Endothelial cell (in vitro differentiated cells): ENCODE measurements at regions not wholly inside any gene's neighbourhood (a gene's known extent, or its start where the extent isn't known, plus 50 kb on each side); places are given as distances from the start of the nearest gene placed in this dataset.
A peak's percentile ranks its signal among the peaks of the same experiment; 100 is the strongest.

Source experiments
- DNase-seq: peaks from one replicate; pipeline ENCODE4 v3.0.0; 2021; ENCODE audit warnings: low spot score
- H3K27ac Mint-ChIP-seq: one replicate; pipeline ENCODE4 v1.8.0; 2021; ENCODE audit warnings: mixed read lengths, inconsistent platforms; ENCODE audit not compliant: unreplicated experiment
- H3K27me3 Mint-ChIP-seq: one replicate; pipeline ENCODE4 v1.8.0; 2021; ENCODE audit warnings: mild to moderate bottlenecking, moderate library complexity, mixed read lengths, inconsistent platforms; ENCODE audit not compliant: unreplicated experiment
- H3K36me3 Mint-ChIP-seq: one replicate; pipeline ENCODE4 v1.8.0; 2021; ENCODE audit warnings: mild to moderate bottlenecking, low read depth, mixed read lengths, inconsistent platforms; ENCODE audit not compliant: unreplicated experiment
- H3K4me1 Mint-ChIP-seq: one replicate; pipeline ENCODE4 v1.8.0; 2021; ENCODE audit warnings: mild to moderate bottlenecking, mixed read lengths, inconsistent platforms; ENCODE audit not compliant: unreplicated experiment
- H3K4me3 Mint-ChIP-seq: one replicate; pipeline ENCODE4 v1.8.0; 2021; ENCODE audit warnings: mild to moderate bottlenecking, mixed read lengths, inconsistent platforms; ENCODE audit not compliant: unreplicated experiment
- H3K9me3 Mint-ChIP-seq: one replicate; pipeline ENCODE4 v1.8.0; 2021; ENCODE audit warnings: mixed read lengths, inconsistent platforms; ENCODE audit not compliant: unreplicated experiment
- CTCF ChIP-seq: fragments of 200-600 bp; sonication (generic); IDR thresholded peaks from one replicate; pipeline ENCODE4 v1.5.0; 2021; ENCODE audit warnings: antibody characterized with exemption; ENCODE audit not compliant: unreplicated experiment

- Mint-ChIP-seq H3K27ac (no peak overlapping the region), H3K9me3 (no peaks in the 10 kb centered on the region), H3K4me3 (no peak overlapping the region), H3K4me1 (peaks cover 6% of the 10 kb centered on the region), H3K36me3 (peaks cover 4% of the 10 kb centered on the region), H3K27me3 (peaks cover 14% of the 10 kb centered on the region)
- TF ChIP-seq CTCF: no peak
- DNase-seq: no peak
Observed at GRCh38 chr1:147077936-147078605, 94.2 kb downstream of the PRKAB2 start.

DNA sequence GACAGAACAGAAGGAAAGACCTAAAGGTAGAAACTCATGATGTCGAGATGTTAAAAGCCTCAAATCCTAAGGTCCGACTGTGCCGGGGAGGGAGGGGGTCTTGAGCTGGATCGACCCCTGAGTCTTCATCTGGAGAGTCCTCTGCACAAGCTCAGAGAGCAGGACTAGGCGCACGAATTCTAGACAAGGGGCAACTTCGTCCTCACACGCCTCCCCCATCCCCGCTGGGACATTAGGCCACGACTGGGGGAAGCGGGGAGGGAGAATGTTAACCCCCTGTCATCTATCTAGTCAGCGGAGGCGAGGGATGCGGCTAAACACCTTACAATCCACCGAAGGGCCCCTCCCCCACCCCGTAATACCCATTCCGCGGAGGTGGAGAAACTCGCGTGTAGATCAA, 94.7 kb downstream of the PRKAB2 start:
- peaks cover 6% of the 10 kb centered on the region for H3K4me1 Mint-ChIP-seq
- DNase-seq: no peak
- no peak overlapping the region for H3K27ac Mint-ChIP-seq
- no peak for TF ChIP-seq CTCF
- H3K4me3 Mint-ChIP-seq: no peak overlapping the region
- peaks cover 14% of the 10 kb centered on the region for H3K27me3 Mint-ChIP-seq
- H3K36me3 Mint-ChIP-seq: peaks cover 4% of the 10 kb centered on the region
- no peaks in the 10 kb centered on the region for H3K9me3 Mint-ChIP-seq

GRCh38 chr1:147077081-147077480, 95.2 kb downstream of the PRKAB2 start:
- TF ChIP-seq CTCF: no peak
- peaks cover 6% of the 10 kb centered on the region for H3K4me1 Mint-ChIP-seq
- no peak overlapping the region for H3K27ac Mint-ChIP-seq
- DNase-seq: no peak
- H3K9me3 Mint-ChIP-seq: no peaks in the 10 kb centered on the region
- H3K36me3 Mint-ChIP-seq: peaks cover 4% of the 10 kb centered on the region
- no peak overlapping the region for H3K4me3 Mint-ChIP-seq
- H3K27me3 Mint-ChIP-seq: peaks cover 14% of the 10 kb centered on the region

DNA sequence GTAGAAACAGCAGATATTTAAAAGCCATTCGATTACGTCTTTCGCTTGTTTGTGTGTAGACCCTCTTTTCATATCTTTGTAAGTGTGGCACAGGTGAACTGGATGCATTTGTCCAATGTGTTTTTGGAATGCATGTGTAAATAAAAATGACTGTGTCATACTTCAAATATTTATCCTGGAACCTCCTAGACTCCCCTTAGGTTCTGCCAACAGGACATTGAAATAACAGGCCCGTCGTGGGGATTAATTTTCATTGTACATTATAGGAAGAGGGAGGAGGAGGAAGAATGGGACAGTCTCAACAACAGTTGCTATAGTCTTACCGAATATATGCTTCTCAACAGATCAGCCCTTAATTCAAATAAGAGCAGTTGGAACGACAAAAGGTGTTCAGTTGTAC, 95.8 kb downstream of the PRKAB2 start:
- TF ChIP-seq CTCF: no peak
- peaks cover 6% of the 10 kb centered on the region for H3K4me1 Mint-ChIP-seq
- H3K9me3 Mint-ChIP-seq: no peaks in the 10 kb centered on the region
- peaks cover 14% of the 10 kb centered on the region for H3K27me3 Mint-ChIP-seq
- H3K4me3 Mint-ChIP-seq: no peak overlapping the region
- H3K36me3 Mint-ChIP-seq: peaks cover 4% of the 10 kb centered on the region
- no peak for DNase-seq
- no peak overlapping the region for H3K27ac Mint-ChIP-seq

DNA sequence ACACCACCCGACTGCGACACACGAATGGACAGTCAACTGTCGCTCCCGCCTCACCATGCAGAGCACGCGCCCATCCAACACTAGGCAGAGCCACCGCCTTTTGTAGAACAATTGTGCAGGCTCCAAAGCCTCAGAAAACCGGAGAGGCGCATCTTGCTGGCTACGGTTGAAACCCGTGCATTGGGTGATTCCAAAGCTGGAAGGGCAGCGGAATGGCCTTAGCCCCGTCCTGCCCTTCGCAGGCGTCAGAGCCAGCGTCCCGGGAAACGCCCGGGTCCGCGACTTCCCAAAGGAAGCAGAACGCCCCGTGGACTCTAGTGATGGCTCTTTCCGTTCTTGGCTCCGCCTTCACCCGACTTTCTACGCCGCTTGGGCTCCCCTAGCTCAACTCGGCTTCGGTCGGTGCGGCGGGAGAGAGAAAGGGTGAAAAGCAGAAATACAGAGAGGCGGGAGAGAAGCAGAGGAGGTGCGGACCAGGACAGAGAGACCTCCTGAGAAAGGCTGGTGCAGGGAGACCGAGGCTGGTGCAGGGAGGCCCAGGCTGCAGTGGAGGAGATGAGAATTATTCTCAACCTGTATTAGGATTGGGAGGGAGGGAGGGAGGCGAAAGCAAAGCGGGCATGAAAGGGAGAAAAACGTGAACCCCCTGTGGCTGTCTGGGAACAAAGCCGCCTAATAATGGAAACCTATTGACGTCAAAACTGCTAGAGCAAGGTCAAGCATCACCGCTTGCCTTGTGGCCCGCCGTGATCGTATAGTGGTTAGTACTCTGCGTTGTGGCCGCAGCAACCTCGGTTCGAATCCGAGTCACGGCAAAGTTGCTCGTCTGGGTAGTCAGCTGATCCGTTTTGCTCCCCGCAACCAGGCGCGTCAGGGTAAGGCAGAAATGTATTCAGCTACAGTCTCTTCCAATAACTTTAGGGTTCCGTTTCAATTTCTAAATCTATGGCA, 99.5 kb downstream of the PRKAB2 start:
- peak; percentile 40 for DNase-seq
- Mint-ChIP-seq H3K27me3 (peaks cover 3% of the 10 kb centered on the region), H3K4me1 (no peaks in the 10 kb centered on the region)

More for the DNA sequence above, 99.5 kb downstream of the PRKAB2 start:
- Mint-ChIP-seq H3K4me3 (peak overlapping the region; percentile 89), H3K27ac (no peak overlapping the region), H3K36me3 (no peaks in the 10 kb centered on the region), H3K9me3 (no peaks in the 10 kb centered on the region)
- TF ChIP-seq CTCF: no peak
